Mesenchymal stem cell (in vitro differentiated cells and primary cell): ENCODE measurements at regions not wholly inside any gene's neighbourhood (a gene's known extent, or its start where the extent isn't known, plus 50 kb on each side); places are given as distances from the start of the nearest gene placed in this dataset.

ENCODE experiments used
- DNase-seq: peaks from one replicate; pipeline ENCODE4 v3.0.0-alpha.2; 2013
- H2AFZ ChIP-seq: one replicate; pipeline ENCODE4 v1.6.1; 2013; ENCODE audit warnings: low read depth, mild to moderate bottlenecking, control low read depth, inconsistent platforms, low read length, moderate library complexity
- H2AK5ac ChIP-seq: 2 replicates; pipeline ENCODE4 v1.6.1; 2013; ENCODE audit warnings: low read length, moderate library complexity, mild to moderate bottlenecking, inconsistent platforms; ENCODE audit not compliant: severe bottlenecking
- H2BK120ac ChIP-seq: one replicate; pipeline ENCODE4 v1.6.1; 2013; ENCODE audit warnings: low read depth, mild to moderate bottlenecking, inconsistent platforms, low read length, moderate library complexity
- H2BK12ac ChIP-seq, 2 experiments: one replicate each; pipeline ENCODE4 v1.6.1; 2013; ENCODE audit warnings: inconsistent platforms in 2 of 2, low read length in 2 of 2, mild to moderate bottlenecking in 2 of 2, moderate library complexity in 2 of 2, control low read depth in 1 of 2
- H2BK15ac ChIP-seq: one replicate; pipeline ENCODE4 v1.6.1; 2013; ENCODE audit warnings: mild to moderate bottlenecking, low read depth, inconsistent platforms; ENCODE audit not compliant: poor library complexity, severe bottlenecking
- H2BK5ac ChIP-seq: 2 replicates; pipeline ENCODE4 v1.6.1; 2013; ENCODE audit warnings: low read depth, mild to moderate bottlenecking, low read length, control low read depth, inconsistent platforms; ENCODE audit not compliant: poor library complexity, severe bottlenecking
- H3K14ac ChIP-seq, 2 experiments: one replicate each; pipeline ENCODE4 v1.6.1; 2013; ENCODE audit warnings: inconsistent platforms in 2 of 2, low read length in 2 of 2, control low read depth in 1 of 2, mild to moderate bottlenecking in 1 of 2, moderate library complexity in 1 of 2
- H3K18ac ChIP-seq, 2 experiments: one replicate each; pipeline ENCODE4 v1.6.1; 2013; ENCODE audit warnings: inconsistent platforms in 2 of 2, low read length in 2 of 2, control low read depth in 1 of 2, low read depth in 1 of 2, mild to moderate bottlenecking in 1 of 2
- H3K23ac ChIP-seq, 2 experiments: one replicate each; pipeline ENCODE4 v1.6.1; 2013; ENCODE audit warnings: inconsistent platforms in 2 of 2, low read length in 2 of 2, mild to moderate bottlenecking in 2 of 2, moderate library complexity in 2 of 2, control low read depth in 1 of 2
- H3K27ac ChIP-seq: 2 replicates; pipeline ENCODE4 v1.5.1; 2013; ENCODE audit warnings: mild to moderate bottlenecking, moderate library complexity, low read length, control low read depth, inconsistent platforms; ENCODE audit not compliant: poor library complexity, severe bottlenecking
- H3K27me3 ChIP-seq, 2 experiments: 2 replicates each; pipeline versions ENCODE4 v1.6.1 to v1.7.0; 2013; ENCODE audit warnings: low read length in 2 of 2, mild to moderate bottlenecking in 2 of 2, moderate library complexity in 2 of 2, control low read depth in 1 of 2, inconsistent platforms in 1 of 2; ENCODE audit not compliant: control insufficient read depth in 1 of 2, insufficient read depth in 1 of 2
- H3K36me3 ChIP-seq, 2 experiments: 2 replicates each; pipeline versions ENCODE4 v1.6.1 to v1.7.0; 2013; ENCODE audit warnings: low read length in 2 of 2, control low read depth in 1 of 2, inconsistent platforms in 1 of 2, low read depth in 1 of 2, mild to moderate bottlenecking in 1 of 2; ENCODE audit not compliant: insufficient read depth in 2 of 2, control insufficient read depth in 1 of 2
- H3K4ac ChIP-seq, 2 experiments: one replicate each; pipeline ENCODE4 v1.6.1; 2013; ENCODE audit warnings: inconsistent platforms in 2 of 2, low read length in 2 of 2, mild to moderate bottlenecking in 2 of 2, moderate library complexity in 2 of 2, control low read depth in 1 of 2, low read depth in 1 of 2
- H3K4me1 ChIP-seq: 2 replicates; pipeline ENCODE4 v1.6.1; 2013; ENCODE audit warnings: low read depth, low read length, control low read depth; ENCODE audit not compliant: control insufficient read depth, insufficient read depth
- H3K4me2 ChIP-seq: 2 replicates; pipeline ENCODE4 v1.6.1; 2013; ENCODE audit warnings: low read length, mild to moderate bottlenecking, inconsistent platforms; ENCODE audit not compliant: poor library complexity, severe bottlenecking
- H3K4me3 ChIP-seq, 2 experiments: 2 replicates each; pipeline versions ENCODE4 v1.5.1 to v1.7.0; 2013; ENCODE audit warnings: low read length in 2 of 2, mild to moderate bottlenecking in 2 of 2, control low read depth in 1 of 2, low read depth in 1 of 2; ENCODE audit not compliant: insufficient read depth in 1 of 2
- H3K79me1 ChIP-seq: replicated peaks from 2 replicates; pipeline ENCODE4 v1.6.1; 2013; ENCODE audit warnings: mild to moderate bottlenecking, control low read depth, low read length, inconsistent platforms; ENCODE audit not compliant: poor library complexity, severe bottlenecking
- H3K9ac ChIP-seq: 2 replicates; pipeline ENCODE4 v1.7.0; 2013; ENCODE audit warnings: mild to moderate bottlenecking, low read length, moderate library complexity
- H3K9me3 ChIP-seq: 2 replicates; pipeline ENCODE4 v1.7.0; 2013; ENCODE audit warnings: mild to moderate bottlenecking, low read length; ENCODE audit not compliant: control insufficient read depth
- H4K8ac ChIP-seq: one replicate; pipeline ENCODE4 v1.6.1; 2013; ENCODE audit warnings: inconsistent platforms, mild to moderate bottlenecking, low read length, moderate library complexity
- H4K91ac ChIP-seq: one replicate; pipeline ENCODE4 v1.6.1; 2013; ENCODE audit warnings: mild to moderate bottlenecking, low read length, inconsistent platforms
- WGBS: methylation state at CpG from one replicate; pipeline ENCODE4 v1.1.7; 2013; ENCODE audit warnings: mixed read lengths; 5-methylcytosine and 5-hydroxymethylcytosine counted together

DNA sequence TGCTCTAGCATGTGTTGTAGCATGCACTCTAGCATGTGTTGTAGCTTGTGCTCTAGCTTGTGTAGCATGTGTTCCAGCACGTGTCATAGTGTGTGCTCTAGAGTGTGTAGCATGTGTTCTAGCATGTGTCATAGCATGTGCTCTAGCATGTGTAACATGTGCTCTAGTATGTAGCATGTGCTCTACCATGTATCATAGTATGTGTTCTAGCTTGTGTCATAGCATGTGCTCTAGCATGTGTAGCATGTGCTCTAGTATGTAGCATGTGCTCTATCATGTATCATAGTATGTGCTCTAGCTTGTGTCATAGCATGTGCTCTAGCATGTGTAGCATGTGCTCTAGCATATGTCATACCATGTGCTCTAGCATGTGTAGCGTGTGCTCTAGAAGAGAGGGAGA lies 255.3 kb downstream of the ICE1 start:
- Histone ChIP-seq H2BK15ac (no peak overlapping the region), H4K91ac (no peak overlapping the region), H3K9me3 (peaks cover under 1% of the 10 kb centered on the region), H3K27ac (no peak overlapping the region), H3K18ac (no peak overlapping the region), H4K8ac (no peak overlapping the region), H3K36me3 (no peaks in the 10 kb centered on the region), H3K14ac (no peak overlapping the region), H3K79me1 (no peaks in the 10 kb centered on the region), H3K4me1 (no peaks in the 10 kb centered on the region), H2BK12ac (no peak overlapping the region), H3K4ac (no peak overlapping the region), H2AK5ac (no peak overlapping the region), H2BK5ac (no peak overlapping the region), H3K4me3 (no peak overlapping the region), H3K9ac (no peak overlapping the region), H2AFZ (no peak overlapping the region), H3K23ac (no peak overlapping the region), H3K4me2 (no peak overlapping the region), H3K27me3 (no peaks in the 10 kb centered on the region), H2BK120ac (no peak overlapping the region)
- 75% methylated on average over 2 of the region's 2 CpGs for WGBS
- DNase-seq, result no peak

DNA sequence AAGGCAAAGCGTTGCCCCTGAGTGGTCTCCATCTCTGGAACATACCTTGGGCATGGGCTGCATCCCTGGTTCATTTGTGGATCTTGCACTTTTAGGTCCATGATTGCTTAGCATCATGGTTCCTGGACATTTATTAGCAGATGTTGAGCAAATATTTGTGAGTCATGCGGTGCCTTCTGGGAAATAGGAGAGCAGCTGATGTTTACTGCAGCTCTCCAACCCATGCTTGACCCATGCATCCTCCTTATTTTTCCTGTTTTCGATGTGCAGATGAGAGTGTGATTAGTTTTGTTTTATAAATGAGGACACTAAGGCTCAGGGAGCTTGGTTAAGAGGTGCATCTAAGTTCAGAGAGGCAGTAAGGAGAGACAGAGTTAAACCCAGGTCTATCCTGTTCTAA lies 253.7 kb downstream of the ICE1 start:
- no peak overlapping the region for H2BK12ac ChIP-seq
- no peak overlapping the region for H4K8ac ChIP-seq
- H3K23ac ChIP-seq, result no peak overlapping the region
- no peak overlapping the region for H2BK15ac ChIP-seq
- H3K4me2 ChIP-seq, result no peak overlapping the region
- H3K4me1 ChIP-seq, result no peaks in the 10 kb centered on the region
- no peak overlapping the region for H3K18ac ChIP-seq
- H3K9me3 ChIP-seq, result no peaks in the 10 kb centered on the region
- WGBS, result 69% methylated on average over 3 of the region's 3 CpGs
- H3K14ac ChIP-seq, result no peak overlapping the region
- H3K4me3 ChIP-seq, result no peak overlapping the region
- DNase-seq, result no peak
- no peaks in the 10 kb centered on the region for H3K27me3 ChIP-seq
- no peak overlapping the region for H3K4ac ChIP-seq
- no peak overlapping the region for H2AFZ ChIP-seq
- no peak overlapping the region for H2AK5ac ChIP-seq
- no peak overlapping the region for H2BK5ac ChIP-seq
- no peaks in the 10 kb centered on the region for H3K79me1 ChIP-seq
- no peak overlapping the region for H3K9ac ChIP-seq
- no peaks in the 10 kb centered on the region for H3K36me3 ChIP-seq
- H3K27ac ChIP-seq, result no peak overlapping the region
- no peak overlapping the region for H2BK120ac ChIP-seq
- H4K91ac ChIP-seq, result no peak overlapping the region

DNA sequence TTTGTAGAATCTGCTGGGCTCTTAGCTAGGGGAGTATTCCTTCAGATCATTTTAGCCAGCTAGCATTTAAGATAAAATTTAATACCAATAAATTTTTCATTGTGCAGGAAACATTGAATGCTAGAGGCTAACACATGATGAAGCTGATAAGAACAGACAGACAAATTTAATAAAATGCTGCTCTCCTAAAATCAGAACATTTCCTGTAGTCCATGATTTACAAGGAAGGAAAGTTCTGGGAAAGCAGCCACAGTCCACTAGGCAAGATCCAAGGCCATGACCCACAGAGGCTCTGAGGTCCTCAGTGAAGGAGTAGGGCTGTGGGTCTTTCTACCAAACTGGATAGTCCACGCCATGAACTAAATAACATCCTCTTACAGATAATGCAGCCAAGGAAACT lies 253.0 kb downstream of the ICE1 start:
- Histone ChIP-seq H2BK15ac (no peak overlapping the region), H3K14ac (no peak overlapping the region), H3K27ac (no peak overlapping the region), H2BK5ac (no peak overlapping the region), H4K8ac (no peak overlapping the region), H3K27me3 (no peaks in the 10 kb centered on the region), H3K4ac (no peak overlapping the region), H3K9ac (no peak overlapping the region), H3K23ac (no peak overlapping the region), H3K36me3 (no peaks in the 10 kb centered on the region), H2BK12ac (no peak overlapping the region), H4K91ac (no peak overlapping the region), H3K4me1 (no peaks in the 10 kb centered on the region), H3K4me2 (no peak overlapping the region), H3K9me3 (no peaks in the 10 kb centered on the region), H3K79me1 (no peaks in the 10 kb centered on the region), H2BK120ac (no peak overlapping the region), H3K18ac (no peak overlapping the region), H3K4me3 (no peak overlapping the region), H2AK5ac (no peak overlapping the region), H2AFZ (no peak overlapping the region)
- WGBS, result no CpG with 5 or more reads among the region's 1 CpG
- no peak for DNase-seq

DNA sequence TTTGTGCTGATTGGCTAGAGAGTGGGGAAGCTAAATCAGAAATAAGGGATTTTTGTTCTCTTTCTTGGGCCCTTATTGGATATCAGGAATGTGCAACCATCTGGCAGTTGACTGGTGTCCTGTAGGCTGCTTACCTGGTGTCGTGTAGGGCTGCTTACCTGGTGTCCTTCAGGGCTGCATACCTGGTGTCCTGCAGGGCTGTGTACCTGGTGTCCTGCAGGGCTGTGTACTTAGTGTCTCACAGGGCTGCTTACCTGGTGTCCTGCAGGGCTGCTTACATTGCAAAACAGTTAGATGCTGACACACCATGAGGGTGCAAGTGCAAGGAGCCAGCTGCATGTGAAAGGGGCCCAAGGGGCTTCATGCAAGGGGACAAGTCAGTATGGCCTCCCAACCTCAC lies 249.3 kb downstream of the ICE1 start:
- Histone ChIP-seq H3K18ac (no peak overlapping the region), H3K4me2 (no peak overlapping the region), H3K4me1 (no peaks in the 10 kb centered on the region), H3K36me3 (no peaks in the 10 kb centered on the region), H2BK5ac (no peak overlapping the region), H4K8ac (no peak overlapping the region), H4K91ac (no peak overlapping the region), H2BK12ac (no peak overlapping the region), H2BK15ac (no peak overlapping the region), H2AK5ac (no peak overlapping the region), H3K27ac (no peak overlapping the region), H3K79me1 (no peaks in the 10 kb centered on the region), H3K9ac (no peak overlapping the region), H3K14ac (no peak overlapping the region), H3K23ac (no peak overlapping the region), H3K4me3 (no peak overlapping the region), H2AFZ (no peak overlapping the region), H3K27me3 (no peaks in the 10 kb centered on the region), H3K9me3 (no peaks in the 10 kb centered on the region), H2BK120ac (no peak overlapping the region), H3K4ac (no peak overlapping the region)
- no peak for DNase-seq
- WGBS, result 29% methylated on average over 1 of the region's 1 CpG
